ENCODE measurements at regions not wholly inside any gene's neighbourhood (a gene's known extent, or its start where the extent isn't known, plus 50 kb on each side); places are given as distances from the start of the nearest gene placed in this dataset.

- Mint-ChIP-seq H3K4me3 (no peak overlapping the region), H3K9me3 (no peaks in the 10 kb centered on the region), H3K27me3 (no peaks in the 10 kb centered on the region), H3K4me1 (no peaks in the 10 kb centered on the region), H3K27ac (no peak overlapping the region)
- no peak for DNase-seq
- ATAC-seq, result no peak
Measured at GRCh38 chr1:59103457-59103856, 193.4 kb upstream of the FGGY start.

- Mint-ChIP-seq H3K27me3 (no peaks in the 10 kb centered on the region), H3K4me3 (no peak overlapping the region), H3K9me3 (no peaks in the 10 kb centered on the region), H3K27ac (no peak overlapping the region), H3K4me1 (no peaks in the 10 kb centered on the region)
- DNase-seq (no peak), ATAC-seq (no peak)
Measured at GRCh38 chr1:59104191-59104760, 192.6 kb upstream of the FGGY start.

- Mint-ChIP-seq H3K27me3 (no peaks in the 10 kb centered on the region), H3K4me1 (no peaks in the 10 kb centered on the region), H3K9me3 (no peaks in the 10 kb centered on the region), H3K4me3 (no peak overlapping the region), H3K27ac (no peak overlapping the region)
- no peak for DNase-seq
- ATAC-seq, result no peak
Measured at GRCh38 chr1:59105548-59106507, 191.1 kb upstream of the FGGY start.

GRCh38 chr1:59107516-59107915, 189.4 kb upstream of the FGGY start:
- DNase-seq (no peak), ATAC-seq (no peak)
- no peaks in the 10 kb centered on the region for H3K27me3 Mint-ChIP-seq
- H3K4me1 Mint-ChIP-seq, result no peaks in the 10 kb centered on the region
- no peak overlapping the region for H3K27ac Mint-ChIP-seq
- H3K4me3 Mint-ChIP-seq, result no peak overlapping the region
- H3K9me3 Mint-ChIP-seq, result no peaks in the 10 kb centered on the region

GRCh38 chr1:59107916-59108315, 189.0 kb upstream of the FGGY start:
- ATAC-seq, result no peak
- Mint-ChIP-seq H3K9me3 (no peaks in the 10 kb centered on the region), H3K27ac (no peak overlapping the region), H3K4me3 (no peak overlapping the region), H3K4me1 (no peaks in the 10 kb centered on the region), H3K27me3 (no peaks in the 10 kb centered on the region)
- DNase-seq, result no peak

GRCh38 chr1:59108481-59109317, 188.2 kb upstream of the FGGY start:
- H3K4me3 Mint-ChIP-seq, result no peak overlapping the region
- no peaks in the 10 kb centered on the region for H3K27me3 Mint-ChIP-seq
- no peaks in the 10 kb centered on the region for H3K9me3 Mint-ChIP-seq
- H3K27ac Mint-ChIP-seq, result no peak overlapping the region
- DNase-seq (no peak), ATAC-seq (peak; percentile 35)
- H3K4me1 Mint-ChIP-seq, result no peaks in the 10 kb centered on the region

- H3K4me1 Mint-ChIP-seq, result no peaks in the 10 kb centered on the region
- no peak overlapping the region for H3K4me3 Mint-ChIP-seq
- no peak for DNase-seq
- no peaks in the 10 kb centered on the region for H3K9me3 Mint-ChIP-seq
- no peaks in the 10 kb centered on the region for H3K27me3 Mint-ChIP-seq
- ATAC-seq, result no peak
- H3K27ac Mint-ChIP-seq, result no peak overlapping the region
Measured at GRCh38 chr1:59110271-59110670, 186.6 kb upstream of the FGGY start.

GRCh38 chr1:59113876-59114457, 182.9 kb upstream of the FGGY start:
- H3K4me3 Mint-ChIP-seq, result no peak overlapping the region
- H3K27ac Mint-ChIP-seq, result no peak overlapping the region
- H3K9me3 Mint-ChIP-seq, result no peaks in the 10 kb centered on the region

GRCh38 chr1:59115865-59116264, 181.0 kb upstream of the FGGY start:
- Mint-ChIP-seq H3K9me3 (no peaks in the 10 kb centered on the region), H3K4me1 (peaks cover 9% of the 10 kb centered on the region), H3K27ac (no peak overlapping the region), H3K27me3 (no peaks in the 10 kb centered on the region), H3K4me3 (no peak overlapping the region)
- ATAC-seq (no peak), DNase-seq (no peak)

More at GRCh38 chr1:59113876-59114457, 182.9 kb upstream of the FGGY start:
- H3K4me1 Mint-ChIP-seq, result peaks cover 9% of the 10 kb centered on the region
- ATAC-seq (no peak), DNase-seq (no peak)
- no peaks in the 10 kb centered on the region for H3K27me3 Mint-ChIP-seq

GRCh38 chr1:59116920-59117542, 179.9 kb upstream of the FGGY start:
- Mint-ChIP-seq H3K27ac (no peak overlapping the region), H3K4me3 (no peak overlapping the region), H3K9me3 (no peaks in the 10 kb centered on the region), H3K27me3 (no peaks in the 10 kb centered on the region), H3K4me1 (peaks cover 9% of the 10 kb centered on the region)
- ATAC-seq (no peak), DNase-seq (no peak)

GRCh38 chr1:59122527-59122926, 174.4 kb upstream of the FGGY start:
- H3K9me3 Mint-ChIP-seq, result peaks cover 0 to 16% of the 10 kb centered on the region in 2 donors
- ATAC-seq (no peak), DNase-seq (no peak)
- H3K27ac Mint-ChIP-seq, result no peak overlapping the region
- H3K27me3 Mint-ChIP-seq, result peaks cover 11% of the 10 kb centered on the region
- H3K4me1 Mint-ChIP-seq, result peaks cover 19% of the 10 kb centered on the region
- no peak overlapping the region for H3K4me3 Mint-ChIP-seq

GRCh38 chr1:59123081-59123681, 173.7 kb upstream of the FGGY start:
- Mint-ChIP-seq H3K9me3 (peaks cover 0 to 16% of the 10 kb centered on the region in 2 donors), H3K27ac (no peak overlapping the region), H3K4me3 (no peak overlapping the region), H3K27me3 (peaks cover 13% of the 10 kb centered on the region), H3K4me1 (peaks cover 19% of the 10 kb centered on the region)
- ATAC-seq (no peak), DNase-seq (no peak)

GRCh38 chr1:59124166-59124565, 172.7 kb upstream of the FGGY start:
- ATAC-seq (no peak), DNase-seq (no peak)
- Mint-ChIP-seq H3K9me3 (peaks cover 0 to 16% of the 10 kb centered on the region in 2 donors), H3K27ac (no peak overlapping the region), H3K4me1 (peaks cover 19% of the 10 kb centered on the region), H3K27me3 (peaks cover 13% of the 10 kb centered on the region), H3K4me3 (no peak overlapping the region)

- H3K4me1 Mint-ChIP-seq, result peaks cover 19% of the 10 kb centered on the region
- H3K9me3 Mint-ChIP-seq, result peaks cover 0 to 16% of the 10 kb centered on the region in 2 donors
- DNase-seq, result peak in 1 of 2 donors; percentile 27
- H3K27me3 Mint-ChIP-seq, result peaks cover 13% of the 10 kb centered on the region
- H3K4me3 Mint-ChIP-seq, result peak overlapping the region in 1 of 2 donors; percentile 3
- peak; percentile 79 for ATAC-seq
- no peak overlapping the region for H3K27ac Mint-ChIP-seq
Measured at GRCh38 chr1:59125154-59125553, 171.7 kb upstream of the FGGY start.
